Esophagus muscularis mucosa (tissue), 4 donors: ENCODE measurements at regions not wholly inside any gene's neighbourhood (a gene's known extent, or its start where the extent isn't known, plus 50 kb on each side); places are given as distances from the start of the nearest gene placed in this dataset.

Experiments used
- DNase-seq: peaks from one replicate; pipeline ENCODE4 v3.0.0-alpha.2; 2017; ENCODE audit errors: extremely low spot score
- H3K27ac ChIP-seq, 4 donors: fragments of 200-600 bp; sonication (generic); replicated peaks in 1 of 4; 1 replicate in 3 of 4; 2 replicates in 1 of 4; pipeline ENCODE4 v1.5.1; 2016 to 2019; ENCODE audit warnings: mild to moderate bottlenecking in 1 of 4
- H3K27me3 ChIP-seq, 4 donors: fragments of 200-600 bp; sonication (generic); one replicate each; pipeline versions ENCODE4 v1.5.1 to v1.6.0; 2016 to 2019
- H3K36me3 ChIP-seq, 4 donors: fragments of 200-600 bp; sonication (generic); one replicate each; pipeline ENCODE4 v1.5.1; 2016 to 2019
- H3K4me1 ChIP-seq, 4 donors: fragments of 200-600 bp; sonication (generic); one replicate each; pipeline ENCODE4 v1.5.1; 2016 to 2019
- H3K4me3 ChIP-seq, 4 donors: fragments of 200-600 bp; sonication (generic); 1 replicate in 2 of 4; 2 replicates in 2 of 4; pipeline ENCODE4 v1.5.1; 2016 to 2019; ENCODE audit warnings: mild to moderate bottlenecking in 4 of 4, moderate library complexity in 1 of 4
- H3K9me3 ChIP-seq, 4 donors: fragments of 200-600 bp; sonication (generic); 1 replicate in 3 of 4; 2 replicates in 1 of 4; pipeline ENCODE4 v1.5.1; 2016 to 2019
- EP300 ChIP-seq: sonication (generic); formaldehyde crosslinking; IDR thresholded peaks from one replicate; pipeline ENCODE4 v1.6.1; 2017; ENCODE audit warnings: antibody characterized with exemption
- POLR2A ChIP-seq: fragments of 450-650 bp; IDR thresholded peaks from one replicate; pipeline ENCODE4 v1.6.1; 2017; ENCODE audit warnings: antibody characterized with exemption, moderate library complexity, mild to moderate bottlenecking, low read depth
- POLR2AphosphoS5 ChIP-seq, 2 donors: sonication (generic); formaldehyde crosslinking; IDR thresholded peaks; one replicate each; pipeline ENCODE4 v1.6.1; 2017; ENCODE audit warnings: antibody characterized with exemption in 2 of 2
- WGBS: methylation state at CpG from one replicate; pipeline ENCODE4 v1.1.5; 2018; 5-methylcytosine and 5-hydroxymethylcytosine counted together
- intact Hi-C: fragments of 100-400 bp; cut with DNase I; formaldehyde crosslinking; loops from one replicate; pipeline ENCODE4 v1.15.1; 2023
- TF ChIP-seq, protein P1 (sequence below), 3 experiments: fragments of 200-600 bp in 2 of 3; fragments of 450-650 bp in 1 of 3; sonication (generic) in 2 of 3; IDR thresholded peaks; one replicate each; pipeline ENCODE4 v1.5.1; 2017 to 2019; ENCODE audit warnings: antibody characterized with exemption in 3 of 3, mild to moderate bottlenecking in 2 of 3, moderate library complexity in 1 of 3

DNA sequence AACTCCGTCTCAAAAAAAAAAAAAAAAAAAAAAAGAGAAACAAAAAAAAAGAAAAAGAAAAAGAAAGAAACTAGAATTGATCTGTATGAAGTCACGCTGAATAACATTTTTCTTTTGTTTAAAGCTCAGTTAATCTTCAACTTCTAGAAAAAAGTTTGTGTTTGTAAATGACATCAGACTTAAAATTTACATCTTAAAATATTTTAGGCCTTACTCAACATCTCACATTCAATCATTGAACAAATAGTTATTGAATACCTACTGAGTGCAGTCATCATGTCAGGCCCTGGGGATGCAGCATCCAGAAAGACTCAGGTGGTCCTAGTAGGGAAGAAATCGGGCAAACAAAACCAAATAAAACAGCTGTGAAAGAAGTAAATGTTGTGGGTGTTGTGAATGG, 292.3 kb upstream of the FANCL start:
- no peaks in the 10 kb centered on the region for H3K4me1 ChIP-seq
- no peaks in the 10 kb centered on the region for H3K9me3 ChIP-seq
- H3K27me3 ChIP-seq, result no peaks in the 10 kb centered on the region
- H3K27ac ChIP-seq, result no peak overlapping the region
- H3K4me3 ChIP-seq, result no peak overlapping the region
- no peak for DNase-seq
- intact Hi-C loops, result no loop called here
- 86% methylated on average over 3 of the region's 3 CpGs for WGBS
- TF ChIP-seq EP300, result no peak
- TF ChIP-seq, protein P1, sequence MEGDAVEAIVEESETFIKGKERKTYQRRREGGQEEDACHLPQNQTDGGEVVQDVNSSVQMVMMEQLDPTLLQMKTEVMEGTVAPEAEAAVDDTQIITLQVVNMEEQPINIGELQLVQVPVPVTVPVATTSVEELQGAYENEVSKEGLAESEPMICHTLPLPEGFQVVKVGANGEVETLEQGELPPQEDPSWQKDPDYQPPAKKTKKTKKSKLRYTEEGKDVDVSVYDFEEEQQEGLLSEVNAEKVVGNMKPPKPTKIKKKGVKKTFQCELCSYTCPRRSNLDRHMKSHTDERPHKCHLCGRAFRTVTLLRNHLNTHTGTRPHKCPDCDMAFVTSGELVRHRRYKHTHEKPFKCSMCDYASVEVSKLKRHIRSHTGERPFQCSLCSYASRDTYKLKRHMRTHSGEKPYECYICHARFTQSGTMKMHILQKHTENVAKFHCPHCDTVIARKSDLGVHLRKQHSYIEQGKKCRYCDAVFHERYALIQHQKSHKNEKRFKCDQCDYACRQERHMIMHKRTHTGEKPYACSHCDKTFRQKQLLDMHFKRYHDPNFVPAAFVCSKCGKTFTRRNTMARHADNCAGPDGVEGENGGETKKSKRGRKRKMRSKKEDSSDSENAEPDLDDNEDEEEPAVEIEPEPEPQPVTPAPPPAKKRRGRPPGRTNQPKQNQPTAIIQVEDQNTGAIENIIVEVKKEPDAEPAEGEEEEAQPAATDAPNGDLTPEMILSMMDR (IDR thresholded peaks at IDR 0.05), result no peak
- TF ChIP-seq POLR2AphosphoS5 (IDR thresholded peaks at IDR 0.05), result no peak
- TF ChIP-seq POLR2A, result no peak
- H3K36me3 ChIP-seq, result no peaks in the 10 kb centered on the region

DNA sequence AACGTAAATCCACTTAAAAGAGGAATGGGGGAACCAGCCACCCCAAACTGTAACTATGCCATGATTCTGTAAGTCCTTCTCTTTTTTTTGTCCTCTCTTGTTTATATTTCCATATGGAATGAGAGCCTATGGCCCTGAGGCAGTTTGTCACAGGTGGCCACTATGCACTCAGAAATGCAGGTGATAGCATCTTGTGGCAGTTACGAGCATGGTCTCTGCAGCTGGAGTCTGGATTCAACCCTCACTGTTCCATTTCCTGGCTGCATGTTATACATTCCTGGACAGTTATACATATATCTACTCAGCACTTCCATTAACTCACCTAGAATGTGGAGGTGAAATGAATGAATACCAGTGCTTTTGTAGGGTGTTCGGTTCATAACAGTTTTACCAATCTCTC, 291.5 kb upstream of the FANCL start:
- Histone ChIP-seq H3K27ac (no peak overlapping the region), H3K9me3 (no peaks in the 10 kb centered on the region), H3K4me3 (no peak overlapping the region), H3K27me3 (no peaks in the 10 kb centered on the region), H3K36me3 (no peaks in the 10 kb centered on the region), H3K4me1 (peaks cover 0 to 6% (median 3%) of the 10 kb centered on the region in 4 donors)
- no peak for TF ChIP-seq POLR2A
- no peak for TF ChIP-seq POLR2AphosphoS5 (IDR thresholded peaks at IDR 0.05)
- TF ChIP-seq EP300, result no peak
- 97% methylated on average over 3 of the region's 3 CpGs for WGBS
- DNase-seq, result no peak
- intact Hi-C loops, result no loop called here

DNA sequence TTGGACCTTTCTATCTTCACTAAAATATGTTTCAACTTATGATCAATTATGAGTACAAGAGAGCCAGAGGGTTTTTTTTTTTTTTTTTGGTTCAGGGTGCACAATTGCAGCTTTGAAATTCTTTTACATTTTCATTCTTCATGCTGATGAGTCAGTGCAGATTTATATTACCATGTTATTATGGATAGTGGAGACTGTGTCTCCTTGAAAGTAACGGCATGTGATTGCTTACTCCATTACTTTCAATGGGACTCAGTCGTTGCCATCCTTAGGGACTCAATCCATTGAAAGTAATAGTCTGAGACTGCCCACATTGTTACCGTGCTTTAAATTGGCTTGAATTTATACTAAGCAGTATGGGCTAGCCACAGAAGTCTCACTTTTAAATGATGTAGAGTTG, 286.5 kb upstream of the FANCL start:
- intact Hi-C loops, result no loop called here
- H3K36me3 ChIP-seq, result no peaks in the 10 kb centered on the region
- DNase-seq, result no peak
- peaks cover 0 to 17% (median 10%) of the 10 kb centered on the region in 4 donors for H3K4me1 ChIP-seq
- TF ChIP-seq, protein P1 (IDR thresholded peaks at IDR 0.05), result no peak
- TF ChIP-seq POLR2AphosphoS5 (IDR thresholded peaks at IDR 0.05) (no peak), EP300 (no peak), POLR2A (no peak)
- no peaks in the 10 kb centered on the region for H3K27me3 ChIP-seq
- H3K4me3 ChIP-seq, result no peak overlapping the region
- no peak overlapping the region for H3K27ac ChIP-seq
- WGBS, result 33% methylated on average over 3 of the region's 3 CpGs
- no peaks in the 10 kb centered on the region for H3K9me3 ChIP-seq

DNA sequence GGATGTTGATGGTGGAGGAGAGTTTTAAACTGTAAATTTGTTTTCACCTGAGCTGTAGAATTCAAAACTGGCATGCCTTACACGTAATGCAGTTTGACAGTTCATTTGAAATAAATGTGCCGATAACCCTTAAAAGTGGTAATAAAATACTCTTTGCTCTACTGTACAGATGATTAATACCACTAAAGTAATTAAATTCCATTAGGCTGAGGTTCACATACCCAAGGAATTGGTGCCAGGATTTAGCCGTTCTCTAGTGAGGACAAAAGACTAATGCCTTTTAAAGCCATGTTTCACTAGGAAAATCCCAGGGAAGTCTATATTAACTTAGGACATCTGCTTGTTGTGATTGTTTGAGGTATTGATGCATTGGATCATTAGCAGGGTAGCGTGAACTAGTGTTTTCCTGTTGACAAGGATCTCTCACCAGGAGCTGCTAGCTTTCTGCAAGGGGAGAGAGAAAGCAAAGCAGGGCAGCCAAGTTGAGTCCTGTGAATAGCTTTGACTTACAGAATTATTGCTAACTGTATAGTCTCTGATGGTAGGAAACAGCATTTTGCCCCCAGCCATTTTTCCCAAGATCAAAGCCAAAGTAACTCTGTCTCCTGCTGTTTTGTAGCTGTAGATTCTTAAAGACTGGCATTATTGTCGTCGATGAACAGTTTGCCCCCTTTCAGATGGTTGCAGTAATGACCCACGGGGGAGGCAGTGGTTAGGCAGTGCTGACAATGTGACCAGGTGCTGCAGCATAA, 280.9 kb upstream of the FANCL start:
- 59% methylated on average over 7 of the region's 7 CpGs for WGBS
- no peak overlapping the region for H3K27ac ChIP-seq
- intact Hi-C loops, result no loop called here
- TF ChIP-seq EP300 (no peak), POLR2AphosphoS5 (IDR thresholded peaks at IDR 0.05) (no peak), POLR2A (no peak)
- TF ChIP-seq, protein P1 (IDR thresholded peaks at IDR 0.05), result no peak
- H3K27me3 ChIP-seq, result no peaks in the 10 kb centered on the region
- no peaks in the 10 kb centered on the region for H3K9me3 ChIP-seq
- peaks cover 0 to 22% (median 18%) of the 10 kb centered on the region in 4 donors for H3K4me1 ChIP-seq
- no peak for DNase-seq
- H3K36me3 ChIP-seq, result no peaks in the 10 kb centered on the region
- H3K4me3 ChIP-seq, result no peak overlapping the region

DNA sequence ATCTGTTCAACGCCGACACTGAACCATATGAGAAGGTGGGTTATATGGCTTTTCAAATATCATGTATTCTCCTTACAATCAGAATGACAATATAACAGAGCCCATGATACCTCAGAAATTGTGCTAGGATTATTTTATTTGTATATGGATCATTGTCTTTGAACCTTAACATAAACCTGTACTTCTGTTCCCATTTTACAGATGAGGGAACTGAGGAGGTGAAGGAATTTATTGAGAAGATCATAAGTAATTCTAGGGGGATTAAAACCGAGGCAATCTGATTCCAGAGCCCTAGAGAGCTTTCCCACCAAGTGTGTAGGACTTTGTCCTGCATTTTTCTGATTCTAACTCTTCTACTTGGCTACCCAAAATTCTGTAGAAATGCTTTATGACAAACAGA, 279.8 kb upstream of the FANCL start:
- TF ChIP-seq POLR2AphosphoS5 (IDR thresholded peaks at IDR 0.05), result no peak
- TF ChIP-seq EP300, result no peak
- TF ChIP-seq, protein P1 (IDR thresholded peaks at IDR 0.05), result no peak
- TF ChIP-seq POLR2A, result no peak
- intact Hi-C loops, result no loop called here
- Histone ChIP-seq H3K27ac (no peak overlapping the region), H3K4me3 (no peak overlapping the region), H3K27me3 (no peaks in the 10 kb centered on the region), H3K36me3 (no peaks in the 10 kb centered on the region), H3K9me3 (no peaks in the 10 kb centered on the region), H3K4me1 (peaks cover 0 to 22% (median 18%) of the 10 kb centered on the region in 4 donors)
- 87% methylated on average over 3 of the region's 3 CpGs for WGBS
- no peak for DNase-seq
